Neural progenitor cell (in vitro differentiated cells): ENCODE measurements at regions not wholly inside any gene's neighbourhood (a gene's known extent, or its start where the extent isn't known, plus 50 kb on each side); places are given as distances from the start of the nearest gene placed in this dataset.

ENCODE experiments used
- DNase-seq: peaks from one replicate; pipeline ENCODE4 v3.0.0-alpha.2; 2016; ENCODE audit warnings: low spot score
- H2AFZ ChIP-seq: fragments of 200-600 bp; sonication (generic); replicated peaks from 2 replicates; pipeline ENCODE4 v1.6.1; 2016; ENCODE audit warnings: antibody characterized with exemption
- H3F3A ChIP-seq: fragments of 200-600 bp; sonication (generic); 2 replicates; pipeline ENCODE4 v1.6.1; 2016; ENCODE audit warnings: antibody characterized with exemption, low read depth
- H3K27ac ChIP-seq: fragments of 200-600 bp; sonication (generic); 2 replicates; pipeline ENCODE4 v1.5.1; 2016; ENCODE audit warnings: mild to moderate bottlenecking
- H3K27me3 ChIP-seq: fragments of 200-600 bp; sonication (generic); 2 replicates; pipeline ENCODE4 v1.6.1; 2016; ENCODE audit warnings: mild to moderate bottlenecking, moderate library complexity
- H3K36me3 ChIP-seq: fragments of 200-600 bp; sonication (generic); 2 replicates; pipeline ENCODE4 v1.5.1; 2016
- H3K4me1 ChIP-seq: fragments of 200-600 bp; sonication (generic); 2 replicates; pipeline ENCODE4 v1.6.1; 2016; ENCODE audit warnings: mixed run types
- H3K4me2 ChIP-seq: fragments of 200-600 bp; sonication (generic); 2 replicates; pipeline ENCODE4 v1.6.1; 2016
- H3K4me3 ChIP-seq: fragments of 200-600 bp; sonication (generic); 2 replicates; pipeline ENCODE4 v1.5.1; 2016
- H3K79me2 ChIP-seq: fragments of 200-600 bp; sonication (generic); 2 replicates; pipeline ENCODE4 v1.6.1; 2016; ENCODE audit warnings: low read depth
- H3K9ac ChIP-seq: fragments of 200-600 bp; sonication (generic); 2 replicates; pipeline ENCODE4 v1.6.1; 2016
- H3K9me3 ChIP-seq: fragments of 200-600 bp; sonication (generic); 2 replicates; pipeline ENCODE4 v1.5.1; 2016; ENCODE audit warnings: low read depth
- H4K20me1 ChIP-seq: fragments of 200-600 bp; sonication (generic); 2 replicates; pipeline ENCODE4 v1.6.1; 2016; ENCODE audit warnings: low read depth
- H3K27ac Mint-ChIP-seq: 3 replicates; pipeline ENCODE4 v1.8.0; 2021; ENCODE audit warnings: mixed read lengths
- H3K27me3 Mint-ChIP-seq: 2 replicates; pipeline ENCODE4 v1.8.0; 2022; ENCODE audit warnings: low read depth, mild to moderate bottlenecking, inconsistent platforms, moderate library complexity, mixed read lengths; ENCODE audit not compliant: insufficient read depth
- H3K36me3 Mint-ChIP-seq: 3 replicates; pipeline ENCODE4 v1.8.0; 2021; ENCODE audit warnings: mixed read lengths
- H3K4me1 Mint-ChIP-seq: 3 replicates; pipeline ENCODE4 v1.8.0; 2021; ENCODE audit warnings: mixed read lengths
- H3K4me3 Mint-ChIP-seq: 3 replicates; pipeline ENCODE4 v1.8.0; 2021; ENCODE audit warnings: mild to moderate bottlenecking, moderate library complexity, mixed read lengths
- H3K9me3 Mint-ChIP-seq: 3 replicates; pipeline ENCODE4 v1.8.0; 2020; ENCODE audit warnings: mixed read lengths
- CTCF ChIP-seq: fragments of 200-600 bp; sonication (generic); IDR thresholded peaks from 2 replicates; pipeline ENCODE4 v1.5.1; 2017; ENCODE audit warnings: antibody characterized with exemption, mild to moderate bottlenecking
- EZH2 ChIP-seq: fragments of 200-600 bp; sonication (generic); IDR thresholded peaks from 2 replicates; pipeline ENCODE4 v1.6.1; 2017; ENCODE audit warnings: antibody characterized with exemption, mild to moderate bottlenecking, moderate library complexity
- EZH2phosphoT487 ChIP-seq: fragments of 200-600 bp; sonication (generic); IDR thresholded peaks from 2 replicates; pipeline ENCODE4 v1.6.1; 2017; ENCODE audit warnings: antibody characterized with exemption

- Histone ChIP-seq H3K4me1 (no peaks in the 10 kb centered on the region), H3K27ac (no peak overlapping the region), H3F3A (no peaks in the 10 kb centered on the region), H3K36me3 (no peaks in the 10 kb centered on the region), H3K9ac (no peak overlapping the region), H3K79me2 (no peaks in the 10 kb centered on the region), H3K4me2 (no peak overlapping the region), H2AFZ (no peak overlapping the region), H4K20me1 (no peaks in the 10 kb centered on the region), H3K4me3 (no peak overlapping the region), H3K9me3 (no peaks in the 10 kb centered on the region), H3K27me3 (no peaks in the 10 kb centered on the region)
- H3K27ac Mint-ChIP-seq: no peak overlapping the region
- peaks cover 2% of the 10 kb centered on the region for H3K4me1 Mint-ChIP-seq
- no peak for DNase-seq
- H3K4me3 Mint-ChIP-seq: no peak overlapping the region
- TF ChIP-seq EZH2phosphoT487: no peak
- TF ChIP-seq EZH2: no peak
- no peak for TF ChIP-seq CTCF
- peaks cover 2% of the 10 kb centered on the region for H3K9me3 Mint-ChIP-seq
- H3K27me3 Mint-ChIP-seq: peaks cover 6% of the 10 kb centered on the region
- no peaks in the 10 kb centered on the region for H3K36me3 Mint-ChIP-seq
Observed at GRCh38 chr13:34409496-34410182, 532.4 kb upstream of the NBEA start.

GRCh38 chr13:34410678-34411077 lies 531.4 kb upstream of the NBEA start:
- Histone ChIP-seq H3K4me2 (no peak overlapping the region), H3K27ac (no peak overlapping the region), H3K4me1 (no peaks in the 10 kb centered on the region), H3F3A (no peaks in the 10 kb centered on the region), H3K9me3 (no peaks in the 10 kb centered on the region), H3K9ac (no peak overlapping the region), H3K36me3 (no peaks in the 10 kb centered on the region), H2AFZ (no peak overlapping the region), H3K4me3 (no peak overlapping the region), H3K27me3 (no peaks in the 10 kb centered on the region), H3K79me2 (no peaks in the 10 kb centered on the region), H4K20me1 (no peaks in the 10 kb centered on the region)
- H3K27me3 Mint-ChIP-seq: peaks cover 4% of the 10 kb centered on the region
- H3K4me1 Mint-ChIP-seq: peaks cover 2% of the 10 kb centered on the region
- no peaks in the 10 kb centered on the region for H3K36me3 Mint-ChIP-seq
- H3K4me3 Mint-ChIP-seq: no peak overlapping the region
- H3K27ac Mint-ChIP-seq: no peak overlapping the region
- no peak for DNase-seq
- TF ChIP-seq CTCF: no peak
- TF ChIP-seq EZH2phosphoT487: no peak
- TF ChIP-seq EZH2: no peak
- H3K9me3 Mint-ChIP-seq: peaks cover 2% of the 10 kb centered on the region

DNA sequence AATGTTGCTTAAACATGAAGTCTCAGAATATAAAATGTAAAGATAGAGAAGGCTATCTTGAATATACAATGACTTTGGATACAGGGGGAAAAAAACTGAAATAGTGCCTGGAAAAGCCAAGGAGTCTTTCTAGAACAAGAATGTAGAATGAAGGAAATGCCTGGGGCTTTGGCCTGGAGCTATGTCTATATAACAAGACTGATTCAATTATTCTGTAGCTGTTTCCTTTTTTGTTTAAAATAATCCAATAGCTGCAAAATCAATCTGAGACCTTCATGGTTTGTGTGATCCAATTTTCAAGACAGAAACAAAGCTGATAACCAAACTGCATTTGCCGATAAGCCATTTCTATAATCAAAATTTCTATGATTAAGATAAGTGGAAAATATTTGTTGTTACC lies 530.9 kb upstream of the NBEA start:
- TF ChIP-seq CTCF (no peak), EZH2 (no peak), EZH2phosphoT487 (no peak)
- H3K4me1 Mint-ChIP-seq: peaks cover 2% of the 10 kb centered on the region
- Histone ChIP-seq H3K36me3 (no peaks in the 10 kb centered on the region), H3K79me2 (no peaks in the 10 kb centered on the region), H4K20me1 (no peaks in the 10 kb centered on the region), H3K9me3 (no peaks in the 10 kb centered on the region), H3K4me3 (no peak overlapping the region), H3F3A (no peaks in the 10 kb centered on the region), H3K4me1 (no peaks in the 10 kb centered on the region), H2AFZ (no peak overlapping the region), H3K9ac (no peak overlapping the region), H3K4me2 (no peak overlapping the region), H3K27ac (no peak overlapping the region), H3K27me3 (no peaks in the 10 kb centered on the region)
- DNase-seq: no peak
- H3K27me3 Mint-ChIP-seq: peaks cover 4% of the 10 kb centered on the region
- no peak overlapping the region for H3K27ac Mint-ChIP-seq
- peaks cover 2% of the 10 kb centered on the region for H3K9me3 Mint-ChIP-seq
- H3K36me3 Mint-ChIP-seq: no peaks in the 10 kb centered on the region
- no peak overlapping the region for H3K4me3 Mint-ChIP-seq
